ENCODE measurements at regions not wholly inside any gene's neighbourhood (a gene's known extent, or its start where the extent isn't known, plus 50 kb on each side); places are given as distances from the start of the nearest gene placed in this dataset.

DNA sequence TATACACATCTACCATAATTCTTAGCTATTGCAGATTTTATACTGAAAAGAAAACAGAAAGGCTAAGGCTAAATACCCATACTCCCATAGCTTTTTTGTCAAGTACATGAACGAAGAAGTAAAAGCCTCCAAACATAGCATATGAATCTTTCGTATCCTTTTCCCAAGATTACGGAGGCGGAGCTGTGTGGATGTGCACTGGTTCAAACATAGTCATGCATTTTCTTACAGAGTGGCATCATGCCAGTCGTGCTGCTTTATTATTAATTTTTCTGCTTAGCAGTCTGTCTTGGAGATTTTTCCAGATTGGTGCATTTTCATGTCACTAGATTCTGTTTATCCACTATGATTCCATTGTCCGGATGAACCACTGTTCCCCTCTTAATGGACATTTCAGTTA, 118.7 kb upstream of the RUNX3 start:
- no peak overlapping the region for H3K27ac ChIP-seq (ENCODE audit: low read length)
- no peaks in the 10 kb centered on the region for H3K9me3 ChIP-seq (ENCODE audit: control insufficient read depth, insufficient read depth, low read length)
- no CpG with 5 or more reads among the region's 6 CpGs for WGBS (ENCODE audit: insufficient coverage, insufficient read length)
- no peak for DNase-seq (ENCODE audit: low read depth, low spot score)
- no peaks in the 10 kb centered on the region for H3K36me3 ChIP-seq (ENCODE audit: control insufficient read depth, insufficient read depth, low read length)
- no peak overlapping the region for H3K4me3 ChIP-seq (ENCODE audit: low read length)
- H3K27me3 ChIP-seq (ENCODE audit: control insufficient read depth, insufficient read depth, low read length): no peaks in the 10 kb centered on the region
- H3K4me1 ChIP-seq (ENCODE audit: control insufficient read depth, insufficient read depth, low read length): no peaks in the 10 kb centered on the region

GRCh38 chr1:25047506-25048240, 117.6 kb upstream of the RUNX3 start:
- H3K36me3 ChIP-seq (ENCODE audit: control insufficient read depth, insufficient read depth, low read length): no peaks in the 10 kb centered on the region
- no peaks in the 10 kb centered on the region for H3K27me3 ChIP-seq (ENCODE audit: control insufficient read depth, insufficient read depth, low read length)
- WGBS (ENCODE audit: insufficient coverage, insufficient read length): no CpG with 5 or more reads among the region's 11 CpGs
- H3K4me3 ChIP-seq (ENCODE audit: low read length): no peak overlapping the region
- no peak for DNase-seq (ENCODE audit: low read depth, low spot score)
- no peak overlapping the region for H3K27ac ChIP-seq (ENCODE audit: low read length)
- H3K9me3 ChIP-seq (ENCODE audit: control insufficient read depth, insufficient read depth, low read length): no peaks in the 10 kb centered on the region
- H3K4me1 ChIP-seq (ENCODE audit: control insufficient read depth, insufficient read depth, low read length): no peaks in the 10 kb centered on the region

DNA sequence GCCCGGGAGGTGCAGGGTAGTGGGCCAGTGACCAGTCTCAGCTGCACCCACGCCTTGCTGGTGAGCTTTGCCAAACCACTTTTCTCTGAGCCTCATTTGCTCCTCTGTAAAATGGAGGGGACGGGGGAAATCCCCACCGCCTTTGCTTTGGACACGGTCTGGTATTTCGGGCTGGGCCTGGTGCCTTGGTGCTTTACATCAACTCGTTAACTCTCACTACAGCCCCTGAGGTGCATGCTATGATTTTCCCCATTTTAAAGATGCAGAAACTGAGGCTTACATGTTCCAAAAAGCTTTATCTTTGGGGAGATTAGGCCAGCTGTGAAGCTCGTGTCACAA, 116.1 kb upstream of the RUNX3 start:
- no peaks in the 10 kb centered on the region for H3K27me3 ChIP-seq (ENCODE audit: control insufficient read depth, insufficient read depth, low read length)
- no peaks in the 10 kb centered on the region for H3K4me1 ChIP-seq (ENCODE audit: control insufficient read depth, insufficient read depth, low read length)
- DNase-seq (ENCODE audit: low read depth, low spot score): no peak
- no peaks in the 10 kb centered on the region for H3K36me3 ChIP-seq (ENCODE audit: control insufficient read depth, insufficient read depth, low read length)
- no peak overlapping the region for H3K27ac ChIP-seq (ENCODE audit: low read length)
- H3K9me3 ChIP-seq (ENCODE audit: control insufficient read depth, insufficient read depth, low read length): no peaks in the 10 kb centered on the region
- WGBS (ENCODE audit: insufficient coverage, insufficient read length): no CpG with 5 or more reads among the region's 8 CpGs
- H3K4me3 ChIP-seq (ENCODE audit: low read length): no peak overlapping the region

- Histone ChIP-seq H3K27ac (ENCODE audit: low read length) (no peak overlapping the region), H3K36me3 (ENCODE audit: control insufficient read depth, insufficient read depth, low read length) (no peaks in the 10 kb centered on the region), H3K27me3 (ENCODE audit: control insufficient read depth, insufficient read depth, low read length) (no peaks in the 10 kb centered on the region), H3K9me3 (ENCODE audit: control insufficient read depth, insufficient read depth, low read length) (no peaks in the 10 kb centered on the region), H3K4me3 (ENCODE audit: low read length) (no peak overlapping the region), H3K4me1 (ENCODE audit: control insufficient read depth, insufficient read depth, low read length) (no peaks in the 10 kb centered on the region)
- DNase-seq (ENCODE audit: low read depth, low spot score): no peak
- WGBS (ENCODE audit: insufficient coverage, insufficient read length): no CpG with 5 or more reads among the region's 10 CpGs
Measured at GRCh38 chr1:25045480-25046193, 115.6 kb upstream of the RUNX3 start.

- no peak for DNase-seq (ENCODE audit: low read depth, low spot score)
- Histone ChIP-seq H3K27ac (ENCODE audit: low read length) (no peak overlapping the region), H3K36me3 (ENCODE audit: control insufficient read depth, insufficient read depth, low read length) (no peaks in the 10 kb centered on the region), H3K4me1 (ENCODE audit: control insufficient read depth, insufficient read depth, low read length) (no peaks in the 10 kb centered on the region), H3K27me3 (ENCODE audit: control insufficient read depth, insufficient read depth, low read length) (no peaks in the 10 kb centered on the region), H3K9me3 (ENCODE audit: control insufficient read depth, insufficient read depth, low read length) (no peaks in the 10 kb centered on the region), H3K4me3 (ENCODE audit: low read length) (no peak overlapping the region)
- WGBS (ENCODE audit: insufficient coverage, insufficient read length): no CpG with 5 or more reads among the region's 8 CpGs
Measured at GRCh38 chr1:25043228-25043580, 113.1 kb upstream of the RUNX3 start.

- H3K4me3 ChIP-seq (ENCODE audit: low read length): no peak overlapping the region
- H3K4me1 ChIP-seq (ENCODE audit: control insufficient read depth, insufficient read depth, low read length): no peaks in the 10 kb centered on the region
- no peak overlapping the region for H3K27ac ChIP-seq (ENCODE audit: low read length)
- no CpG with 5 or more reads among the region's 13 CpGs for WGBS (ENCODE audit: insufficient coverage, insufficient read length)
- H3K36me3 ChIP-seq (ENCODE audit: control insufficient read depth, insufficient read depth, low read length): no peaks in the 10 kb centered on the region
- no peaks in the 10 kb centered on the region for H3K27me3 ChIP-seq (ENCODE audit: control insufficient read depth, insufficient read depth, low read length)
- H3K9me3 ChIP-seq (ENCODE audit: control insufficient read depth, insufficient read depth, low read length): no peaks in the 10 kb centered on the region
- no peak for DNase-seq (ENCODE audit: low read depth, low spot score)
Measured at GRCh38 chr1:25042331-25043227, 112.5 kb upstream of the RUNX3 start.

DNA sequence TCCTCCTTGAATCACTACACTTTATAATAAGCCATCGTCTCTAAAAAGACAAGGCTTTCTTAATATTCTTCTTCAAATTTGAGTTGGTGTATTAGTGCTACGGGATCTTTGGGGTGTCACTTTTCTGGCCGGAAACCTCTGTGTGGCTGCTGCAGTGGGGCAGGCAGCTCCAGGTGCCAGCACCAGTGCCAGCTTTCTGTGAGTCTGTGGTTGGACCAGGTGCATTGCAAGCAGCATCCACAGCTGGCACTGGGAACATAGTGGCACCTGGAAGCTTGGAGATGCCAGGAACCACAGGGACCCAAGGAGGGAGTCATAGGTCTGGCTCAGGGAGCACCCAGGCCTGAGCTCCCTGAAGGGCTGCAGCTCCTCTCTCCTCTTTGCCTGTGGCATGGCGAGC, 111.8 kb upstream of the RUNX3 start:
- Histone ChIP-seq H3K36me3 (ENCODE audit: control insufficient read depth, insufficient read depth, low read length) (no peaks in the 10 kb centered on the region), H3K27me3 (ENCODE audit: control insufficient read depth, insufficient read depth, low read length) (no peaks in the 10 kb centered on the region), H3K9me3 (ENCODE audit: control insufficient read depth, insufficient read depth, low read length) (no peaks in the 10 kb centered on the region), H3K4me3 (ENCODE audit: low read length) (no peak overlapping the region), H3K27ac (ENCODE audit: low read length) (no peak overlapping the region), H3K4me1 (ENCODE audit: control insufficient read depth, insufficient read depth, low read length) (no peaks in the 10 kb centered on the region)
- DNase-seq (ENCODE audit: low read depth, low spot score): no peak
- no CpG with 5 or more reads among the region's 4 CpGs for whole genome bisulfite sequencing (ENCODE audit: insufficient coverage, insufficient read length)

DNA sequence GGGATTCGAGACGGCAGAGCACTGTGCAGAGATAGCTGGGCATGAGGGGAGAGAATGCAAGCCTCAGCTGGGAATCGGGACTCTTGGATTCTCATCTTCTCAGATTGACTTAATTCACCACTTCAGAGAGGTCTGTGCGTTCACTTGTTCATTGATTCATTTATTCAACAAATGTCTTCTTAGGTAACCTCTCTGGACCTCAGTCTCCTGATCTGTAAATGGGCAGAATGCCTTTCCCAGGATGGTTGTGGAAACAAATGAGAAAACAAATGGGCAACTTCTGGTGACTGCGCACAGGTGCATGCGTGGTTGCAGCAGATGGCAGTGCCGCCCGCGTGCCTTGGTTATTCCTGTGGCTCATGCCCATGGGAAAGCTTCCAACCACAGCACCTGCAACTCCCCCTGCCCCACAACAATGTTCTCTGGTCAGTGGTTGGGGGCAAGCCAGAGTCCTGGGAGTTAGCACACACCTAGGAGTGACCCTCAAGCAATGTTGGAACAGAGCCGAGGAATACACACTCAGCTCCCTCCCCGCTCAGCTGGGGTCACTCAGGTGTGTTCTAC, 110.1 kb upstream of the RUNX3 start:
- no peaks in the 10 kb centered on the region for H3K36me3 ChIP-seq (ENCODE audit: control insufficient read depth, insufficient read depth, low read length)
- H3K4me1 ChIP-seq (ENCODE audit: control insufficient read depth, insufficient read depth, low read length): no peaks in the 10 kb centered on the region
- no CpG with 5 or more reads among the region's 11 CpGs for WGBS (ENCODE audit: insufficient coverage, insufficient read length)
- no peaks in the 10 kb centered on the region for H3K9me3 ChIP-seq (ENCODE audit: control insufficient read depth, insufficient read depth, low read length)
- no peak overlapping the region for H3K4me3 ChIP-seq (ENCODE audit: low read length)
- H3K27me3 ChIP-seq (ENCODE audit: control insufficient read depth, insufficient read depth, low read length): no peaks in the 10 kb centered on the region
- no peak overlapping the region for H3K27ac ChIP-seq (ENCODE audit: low read length)
- DNase-seq (ENCODE audit: low read depth, low spot score): no peak

GRCh38 chr1:25039229-25039628, 109.2 kb upstream of the RUNX3 start:
- H3K4me3 ChIP-seq (ENCODE audit: low read length): no peak overlapping the region
- no peaks in the 10 kb centered on the region for H3K9me3 ChIP-seq (ENCODE audit: control insufficient read depth, insufficient read depth, low read length)
- no peaks in the 10 kb centered on the region for H3K36me3 ChIP-seq (ENCODE audit: control insufficient read depth, insufficient read depth, low read length)
- no peaks in the 10 kb centered on the region for H3K27me3 ChIP-seq (ENCODE audit: control insufficient read depth, insufficient read depth, low read length)
- no peak overlapping the region for H3K27ac ChIP-seq (ENCODE audit: low read length)
- H3K4me1 ChIP-seq (ENCODE audit: control insufficient read depth, insufficient read depth, low read length): no peaks in the 10 kb centered on the region
- DNase-seq (ENCODE audit: low read depth, low spot score): no peak
- WGBS (ENCODE audit: insufficient coverage, insufficient read length): no CpG with 5 or more reads among the region's 8 CpGs

- no CpG with 5 or more reads among the region's 4 CpGs for WGBS (ENCODE audit: insufficient coverage, insufficient read length)
- Histone ChIP-seq H3K4me1 (ENCODE audit: control insufficient read depth, insufficient read depth, low read length) (no peaks in the 10 kb centered on the region; the same call in 1 of the 2 replicates), H3K27me3 (ENCODE audit: control insufficient read depth, insufficient read depth, low read length) (no peaks in the 10 kb centered on the region), H3K36me3 (ENCODE audit: control insufficient read depth, insufficient read depth, low read length) (no peaks in the 10 kb centered on the region), H3K4me3 (ENCODE audit: low read length) (no peak overlapping the region), H3K27ac (ENCODE audit: low read length) (no peak overlapping the region), H3K9me3 (ENCODE audit: control insufficient read depth, insufficient read depth, low read length) (no peaks in the 10 kb centered on the region)
- DNase-seq (ENCODE audit: low read depth, low spot score): no peak
Measured at GRCh38 chr1:25038699-25039098, 108.6 kb upstream of the RUNX3 start.
